ENCODE measurements at regions not wholly inside any gene's neighbourhood (a gene's known extent, or its start where the extent isn't known, plus 50 kb on each side); places are given as distances from the start of the nearest gene placed in this dataset.

GRCh38 chr13:65435590-65435989 is 1794.5 kb downstream of the PCDH9 start:
- H3K27me3 ChIP-seq (ENCODE audit: insufficient read depth in 3 of 3, low read length in 2 of 3) = no peaks in the 10 kb centered on the region
- H3K36me3 ChIP-seq (ENCODE audit: insufficient read depth in 1 of 2, low read depth in 1 of 2) = no peaks in the 10 kb centered on the region
- DNase-seq (no peak), ATAC-seq (no peak)
- intact Hi-C loops (cut with DNase I) = no loop called here
- no peaks in the 10 kb centered on the region for H3K9me3 ChIP-seq
- no peak for TF ChIP-seq CTCF (IDR thresholded peaks at IDR 0.05)
- no peaks in the 10 kb centered on the region for H3K4me1 ChIP-seq
- no peak overlapping the region for H3K27ac ChIP-seq
- 83 to 86% (median 85%) methylated on average over 7 of the region's 7 CpGs for WGBS, 3 donors
- H3K4me3 ChIP-seq = no peak overlapping the region

GRCh38 chr13:65417953-65418352 is 1812.2 kb downstream of the PCDH9 start:
- Histone ChIP-seq H3K4me3 (no peak overlapping the region), H3K9me3 (no peaks in the 10 kb centered on the region), H3K27me3 (ENCODE audit: insufficient read depth in 3 of 3, low read length in 2 of 3) (no peaks in the 10 kb centered on the region), H3K36me3 (ENCODE audit: insufficient read depth in 1 of 2, low read depth in 1 of 2) (no peaks in the 10 kb centered on the region), H3K4me1 (no peaks in the 10 kb centered on the region), H3K27ac (no peak overlapping the region)
- intact Hi-C loops (cut with DNase I) = no loop called here
- TF ChIP-seq CTCF (IDR thresholded peaks at IDR 0.05) = no peak
- DNase-seq = no peak
- no peak for ATAC-seq
- WGBS, 3 donors = 30 to 44% (median 33%) methylated on average over 1 of the region's 1 CpG

- intact Hi-C loops (cut with DNase I) = no loop called here
- WGBS, 3 donors = 64 to 84% (median 76%) methylated on average over 1 of the region's 1 CpG
These were observed 1813.4 kb downstream of the PCDH9 start for GRCh38 chr13:65416784-65417183.

GRCh38 chr13:65414187-65414586 is 1815.9 kb downstream of the PCDH9 start:
- Histone ChIP-seq H3K4me1 (no peaks in the 10 kb centered on the region), H3K9me3 (no peaks in the 10 kb centered on the region), H3K27ac (no peak overlapping the region), H3K4me3 (no peak overlapping the region), H3K36me3 (ENCODE audit: insufficient read depth in 1 of 2, low read depth in 1 of 2) (no peaks in the 10 kb centered on the region), H3K27me3 (ENCODE audit: insufficient read depth in 3 of 3, low read length in 2 of 3) (no peaks in the 10 kb centered on the region)
- DNase-seq (no peak), ATAC-seq (no peak)
- intact Hi-C loops (cut with DNase I) = no loop called here
- 45 to 66% (median 50%) methylated on average over 2 of the region's 2 CpGs for WGBS, 3 donors
- TF ChIP-seq CTCF (IDR thresholded peaks at IDR 0.05) = no peak

More at GRCh38 chr13:65416784-65417183, 1813.4 kb downstream of the PCDH9 start:
- Histone ChIP-seq H3K4me3 (no peak overlapping the region), H3K4me1 (no peaks in the 10 kb centered on the region), H3K36me3 (ENCODE audit: insufficient read depth in 1 of 2, low read depth in 1 of 2) (no peaks in the 10 kb centered on the region), H3K9me3 (no peaks in the 10 kb centered on the region), H3K27me3 (ENCODE audit: insufficient read depth in 3 of 3, low read length in 2 of 3) (no peaks in the 10 kb centered on the region), H3K27ac (no peak overlapping the region)
- TF ChIP-seq CTCF (IDR thresholded peaks at IDR 0.05) = no peak
- DNase-seq (no peak), ATAC-seq (no peak)

- TF ChIP-seq CTCF (IDR thresholded peaks at IDR 0.05) = no peak
- ATAC-seq (no peak), DNase-seq (no peak)
- Histone ChIP-seq H3K4me3 (no peak overlapping the region), H3K27ac (no peak overlapping the region), H3K36me3 (ENCODE audit: insufficient read depth in 1 of 2, low read depth in 1 of 2) (no peaks in the 10 kb centered on the region), H3K9me3 (no peaks in the 10 kb centered on the region), H3K4me1 (no peaks in the 10 kb centered on the region), H3K27me3 (ENCODE audit: insufficient read depth in 3 of 3, low read length in 2 of 3) (no peaks in the 10 kb centered on the region)
- WGBS, 3 donors = 73 to 84% (median 77%) methylated on average over 2 of the region's 2 CpGs
- intact Hi-C loops (cut with DNase I) = no loop called here
These were observed 1818.6 kb downstream of the PCDH9 start for GRCh38 chr13:65411521-65411920.

All from psoas muscle (tissue), 7 donors.